CD4-positive, alpha-beta T cell (primary cell): ENCODE measurements at regions not wholly inside any gene's neighbourhood (a gene's known extent, or its start where the extent isn't known, plus 50 kb on each side); places are given as distances from the start of the nearest gene placed in this dataset.

Experiments
- ATAC-seq: fragments of 200-7000 bp; cut with Tn5 transposase; one replicate; pipeline ENCODE4 v1.10.0; 2022; ENCODE audit warnings: mild to moderate bottlenecking; ENCODE audit not compliant: poor library complexity
- CTCF ChIA-PET: fragments of 350-600 bp; sonication (Branson Sonifier 250); formaldehyde crosslinking; loops from one replicate; lab custom pipeline; 2021; ENCODE audit warnings: antibody characterized with exemption, inconsistent platforms; lab: Charles Lee
- POLR2A ChIA-PET: fragments of 350-600 bp; sonication (Branson Sonifier 250); formaldehyde crosslinking; loops from one replicate; lab custom pipeline; 2021; ENCODE audit warnings: antibody characterized with exemption, inconsistent platforms; lab: Charles Lee
- DNase-seq, 14 experiments: peaks; one replicate each; pipeline ENCODE4 v3.0.0-alpha.2; 2013 to 2020; ENCODE audit warnings: mixed read lengths in 2 of 14
- H3K27ac ChIP-seq, 2 donors: one replicate each; pipeline versions ENCODE4 v1.5.1 to v1.7.0; 2013; ENCODE audit warnings: low read length in 2 of 2, low read depth in 1 of 2, mild to moderate bottlenecking in 1 of 2
- H3K27me3 ChIP-seq, 2 experiments: 1 replicate in 1 of 2; 2 replicates in 1 of 2; pipeline versions ENCODE4 v1.6.1 to v1.7.0; 2013; ENCODE audit warnings: low read length in 2 of 2, control low read depth in 1 of 2, mild to moderate bottlenecking in 1 of 2, moderate library complexity in 1 of 2; ENCODE audit not compliant: insufficient read depth in 2 of 2, control insufficient read depth in 1 of 2
- H3K36me3 ChIP-seq: one replicate; pipeline ENCODE4 v1.6.1; 2013; ENCODE audit warnings: low read length, control low read depth; ENCODE audit not compliant: insufficient read depth
- H3K4me1 ChIP-seq: one replicate; pipeline ENCODE4 v1.6.1; 2013; ENCODE audit warnings: low read length, control low read depth; ENCODE audit not compliant: insufficient read depth
- H3K4me3 ChIP-seq: one replicate; pipeline ENCODE4 v1.5.1; 2013; ENCODE audit warnings: mild to moderate bottlenecking, low read length, moderate library complexity
- H3K9me3 ChIP-seq, 2 experiments: 1 replicate in 1 of 2; 2 replicates in 1 of 2; pipeline versions ENCODE4 v1.6.1 to v1.7.0; 2013; ENCODE audit warnings: low read length in 2 of 2, mild to moderate bottlenecking in 2 of 2, control low read depth in 1 of 2, moderate library complexity in 1 of 2; ENCODE audit not compliant: control insufficient read depth in 1 of 2, insufficient read depth in 1 of 2
- H3K27ac Mint-ChIP-seq: one replicate; pipeline ENCODE4 v1.8.0; 2020; ENCODE audit warnings: mixed read lengths
- H3K27me3 Mint-ChIP-seq: one replicate; pipeline ENCODE4 v1.8.0; 2021; ENCODE audit warnings: mixed read lengths
- H3K36me3 Mint-ChIP-seq: one replicate; pipeline ENCODE4 v1.8.0; 2021; ENCODE audit warnings: low read depth, mixed read lengths
- H3K4me1 Mint-ChIP-seq: one replicate; pipeline ENCODE4 v1.8.0; 2021; ENCODE audit warnings: low read depth, mixed read lengths
- H3K4me3 Mint-ChIP-seq: one replicate; pipeline ENCODE4 v1.8.0; 2020; ENCODE audit warnings: mild to moderate bottlenecking, mixed read lengths
- H3K9me3 Mint-ChIP-seq: one replicate; pipeline ENCODE4 v1.8.0; 2020; ENCODE audit warnings: mixed read lengths
- CTCF ChIP-seq: fragments of 200-600 bp; IDR thresholded peaks from one replicate; pipeline ENCODE4 v1.8.0; 2022; ENCODE audit warnings: antibody characterized with exemption, mild to moderate bottlenecking
- intact Hi-C, 2 experiments: fragments of 100-400 bp; cut with DNase I in 1 of 2; cut with micrococcal nuclease in 1 of 2; formaldehyde crosslinking; loops; one replicate each; pipeline versions ENCODE4 v1.15.1 to v1.9.0; 2023 to 2025; cut with DNase I, micrococcal nuclease

GRCh38 chr21:28561772-28562171 is 430.9 kb downstream of the LTN1 start:
- Histone ChIP-seq H3K4me1 (no peaks in the 10 kb centered on the region), H3K36me3 (no peaks in the 10 kb centered on the region), H3K4me3 (no peak overlapping the region), H3K27me3 (no peaks in the 10 kb centered on the region), H3K27ac (no peak overlapping the region), H3K9me3 (peaks cover 0 to 9% of the 10 kb centered on the region in 2 experiments)
- Mint-ChIP-seq H3K27me3 (no peaks in the 10 kb centered on the region), H3K27ac (no peak overlapping the region), H3K36me3 (peaks cover 18% of the 10 kb centered on the region), H3K9me3 (peaks cover 3% of the 10 kb centered on the region), H3K4me3 (no peak overlapping the region), H3K4me1 (peaks cover 24% of the 10 kb centered on the region)
- CTCF ChIA-PET = no interaction called here
- intact Hi-C loops = no loop called here
- no peak for TF ChIP-seq CTCF
- POLR2A ChIA-PET = no interaction called here
- ATAC-seq (no peak), DNase-seq (peak in 1 of 14 experiments; percentile 6)

- H3K4me1 ChIP-seq = no peaks in the 10 kb centered on the region
- ChIA-PET CTCF (no interaction called here), POLR2A (no interaction called here)
- Mint-ChIP-seq H3K9me3 (no peaks in the 10 kb centered on the region), H3K36me3 (peaks cover 21% of the 10 kb centered on the region), H3K27me3 (no peaks in the 10 kb centered on the region), H3K27ac (no peak overlapping the region), H3K4me1 (no peaks in the 10 kb centered on the region), H3K4me3 (no peak overlapping the region)
- no peak overlapping the region for H3K27ac ChIP-seq
- H3K4me3 ChIP-seq = no peak overlapping the region
- no peaks in the 10 kb centered on the region for H3K9me3 ChIP-seq
- intact Hi-C loops = no loop called here
- DNase-seq (no peak), ATAC-seq (no peak)
- no peaks in the 10 kb centered on the region for H3K27me3 ChIP-seq
- TF ChIP-seq CTCF = no peak
- no peaks in the 10 kb centered on the region for H3K36me3 ChIP-seq
Observed at GRCh38 chr21:28554660-28555475, 437.8 kb downstream of the LTN1 start.

GRCh38 chr21:28550057-28550825 is 442.4 kb downstream of the LTN1 start:
- no peaks in the 10 kb centered on the region for H3K27me3 ChIP-seq
- intact Hi-C loops = no loop called here
- CTCF ChIA-PET = interaction anchor here (0.5 kb wide), 1 partner anchor 167 kb away, joined by 3 read pairs; no protein-coding TSS in a partner anchor
- POLR2A ChIA-PET = no interaction called here
- no peak for DNase-seq
- no peaks in the 10 kb centered on the region for H3K4me1 Mint-ChIP-seq
- H3K27ac ChIP-seq = no peak overlapping the region
- ATAC-seq = no peak
- no peaks in the 10 kb centered on the region for H3K36me3 ChIP-seq
- H3K4me3 Mint-ChIP-seq = no peak overlapping the region
- TF ChIP-seq CTCF = no peak
- peaks cover 12% of the 10 kb centered on the region for H3K36me3 Mint-ChIP-seq
- H3K4me1 ChIP-seq = no peaks in the 10 kb centered on the region
- H3K27ac Mint-ChIP-seq = no peak overlapping the region
- H3K27me3 Mint-ChIP-seq = no peaks in the 10 kb centered on the region
- no peaks in the 10 kb centered on the region for H3K9me3 ChIP-seq
- no peak overlapping the region for H3K4me3 ChIP-seq
- H3K9me3 Mint-ChIP-seq = no peaks in the 10 kb centered on the region
